Keratinocyte (primary cell): ENCODE measurements at regions not wholly inside any gene's neighbourhood (a gene's known extent, or its start where the extent isn't known, plus 50 kb on each side); places are given as distances from the start of the nearest gene placed in this dataset.
A peak's percentile ranks its signal among the peaks of the same experiment; 100 is the strongest.
"Not testable (repeated sequence)": the region's sequence is repeated elsewhere in the genome, so short reads cannot be mapped to it uniquely, and the experiment has no call there.

Experiments used
- DNase-seq: peaks from one replicate; pipeline ENCODE4 v3.0.0-alpha.2; 2011; ENCODE audit warnings: low read depth, missing footprints, low spot score
- FAIRE-seq: peaks from 2 replicates; lab custom pipeline; 2011; peaks lifted over from hg19 to GRCh38; lab: Jason Lieb, UNC
- H2AFZ ChIP-seq: 2 replicates; pipeline ENCODE4 v1.6.0; 2012; ENCODE audit warnings: low read length, control low read depth, inconsistent platforms; ENCODE audit not compliant: control insufficient read depth
- H3K27ac ChIP-seq: 2 replicates; pipeline ENCODE4 v1.5.1; 2011; ENCODE audit warnings: low read length; ENCODE audit not compliant: control insufficient read depth, insufficient read depth
- H3K27me3 ChIP-seq: 3 replicates; pipeline ENCODE4 v1.6.0; 2011; ENCODE audit warnings: low read length; ENCODE audit not compliant: control insufficient read depth, insufficient read depth; ENCODE audit errors: extremely low read depth
- H3K36me3 ChIP-seq, 2 experiments: 2 replicates in 1 of 2; 3 replicates in 1 of 2; pipeline ENCODE4 v1.5.1; 2011; ENCODE audit warnings: low read length in 2 of 2, mild to moderate bottlenecking in 1 of 2; ENCODE audit not compliant: control insufficient read depth in 2 of 2, insufficient read depth in 2 of 2; ENCODE audit errors: extremely low read depth in 1 of 2
- H3K4me1 ChIP-seq: 3 replicates; pipeline ENCODE4 v1.5.1; 2011; ENCODE audit warnings: low read length; ENCODE audit not compliant: control insufficient read depth, insufficient read depth; ENCODE audit errors: extremely low read depth
- H3K4me2 ChIP-seq: 3 replicates; pipeline ENCODE4 v1.6.0; 2011; ENCODE audit warnings: low read depth, low read length; ENCODE audit not compliant: control insufficient read depth, insufficient read depth; ENCODE audit errors: extremely low read depth
- H3K4me3 ChIP-seq, 3 experiments: fragments of 200-600 bp in 1 of 3; sonication (generic) in 1 of 3; 2 replicates in 2 of 3; 3 replicates in 1 of 3; pipeline ENCODE4 v1.5.1; 2011 to 2016; ENCODE audit warnings: low read length in 3 of 3, mild to moderate bottlenecking in 3 of 3, control low read depth in 2 of 3, inconsistent platforms in 1 of 3, low read depth in 1 of 3, mixed read lengths in 1 of 3, mixed run types in 1 of 3, moderate library complexity in 1 of 3; ENCODE audit not compliant: control insufficient read depth in 2 of 3, insufficient read depth in 2 of 3; ENCODE audit errors: extremely low read depth in 1 of 3
- H3K79me2 ChIP-seq: 2 replicates; pipeline ENCODE4 v1.6.0; 2012; ENCODE audit warnings: low read length; ENCODE audit not compliant: control insufficient read depth, insufficient read depth
- H3K9ac ChIP-seq: 3 replicates; pipeline ENCODE4 v1.6.0; 2011; ENCODE audit warnings: low read length; ENCODE audit not compliant: control insufficient read depth, insufficient read depth; ENCODE audit errors: extremely low read depth
- H3K9me1 ChIP-seq: 3 replicates; pipeline ENCODE4 v1.6.0; 2011; ENCODE audit warnings: low read length; ENCODE audit not compliant: control insufficient read depth, insufficient read depth; ENCODE audit errors: extremely low read depth
- H3K9me3 ChIP-seq: 2 replicates; pipeline ENCODE4 v1.5.1; 2012; ENCODE audit warnings: low read depth, low read length; ENCODE audit not compliant: control insufficient read depth
- H4K20me1 ChIP-seq: 3 replicates; pipeline ENCODE4 v1.6.0; 2011; ENCODE audit warnings: low read length; ENCODE audit not compliant: control insufficient read depth, insufficient read depth; ENCODE audit errors: extremely low read depth
- CTCF ChIP-seq, 3 experiments: IDR thresholded peaks in 1 of 3; conservative IDR thresholded peaks in 1 of 3; optimal IDR thresholded peaks in 1 of 3; 2 replicates in 2 of 3; 3 replicates in 1 of 3; pipeline versions ENCODE3 to v1.5.1; 2011; ENCODE audit warnings: low read length in 3 of 3, mild to moderate bottlenecking in 3 of 3, moderate library complexity in 2 of 3, control low read depth in 1 of 3, inconsistent platforms in 1 of 3; ENCODE audit not compliant: insufficient read depth in 2 of 3; ENCODE audit errors: extremely low read depth in 1 of 3
- EZH2 ChIP-seq: IDR thresholded peaks from one replicate; pipeline ENCODE4 v1.6.1; 2012; ENCODE audit warnings: inconsistent platforms, mild to moderate bottlenecking, low read length, moderate library complexity
- dilution Hi-C: fragments of 300-500 bp; cut with MboI; formaldehyde crosslinking; loops from one replicate; pipeline ENCODE4 v1.7.0; 2020; ENCODE audit warnings: low sequenced_read_pairs; ENCODE audit not compliant: extremely low pct_ligation_motif_present

GRCh38 chr18:27301615-27302378, 116.7 kb upstream of the CHST9 start:
- no peaks in the 10 kb centered on the region for H4K20me1 ChIP-seq
- DNase-seq (no peak), FAIRE-seq (no peak)
- H3K27ac ChIP-seq, result no peak overlapping the region
- no peaks in the 10 kb centered on the region for H3K4me1 ChIP-seq
- H3K9me3 ChIP-seq, result no peaks in the 10 kb centered on the region
- H3K4me3 ChIP-seq, result no peak overlapping the region
- no peak overlapping the region for H3K9ac ChIP-seq
- TF ChIP-seq EZH2, result no peak
- TF ChIP-seq CTCF (optimal IDR thresholded peaks at IDR 0.05 in 1 of 3, IDR thresholded peaks at IDR 0.05 in 1 of 3, conservative IDR thresholded peaks at IDR 0.05 in 1 of 3; ENCODE audit: extremely low read depth in 1 of 3, insufficient read depth in 2 of 3, low read length in 3 of 3), result no peak
- H3K27me3 ChIP-seq, result no peaks in the 10 kb centered on the region
- no peaks in the 10 kb centered on the region for H3K36me3 ChIP-seq
- no peak overlapping the region for H3K4me2 ChIP-seq
- dilution Hi-C loops, result no loop called here
- H3K79me2 ChIP-seq, result no peaks in the 10 kb centered on the region
- H2AFZ ChIP-seq, result no peak overlapping the region
- H3K9me1 ChIP-seq, result no peaks in the 10 kb centered on the region

GRCh38 chr18:27298214-27298804, 113.2 kb upstream of the CHST9 start:
- no peaks in the 10 kb centered on the region for H3K9me1 ChIP-seq
- no peak overlapping the region for H2AFZ ChIP-seq
- TF ChIP-seq EZH2 (no peak), CTCF (optimal IDR thresholded peaks at IDR 0.05 in 1 of 3, IDR thresholded peaks at IDR 0.05 in 1 of 3, conservative IDR thresholded peaks at IDR 0.05 in 1 of 3; ENCODE audit: extremely low read depth in 1 of 3, insufficient read depth in 2 of 3, low read length in 3 of 3) (peak in 2 of 3 experiments; percentile 22 to 56)
- no peaks in the 10 kb centered on the region for H3K4me1 ChIP-seq
- H3K4me3 ChIP-seq, result no peak overlapping the region
- DNase-seq, result no peak
- dilution Hi-C loops, result no loop called here
- no peaks in the 10 kb centered on the region for H4K20me1 ChIP-seq
- H3K27me3 ChIP-seq, result no peaks in the 10 kb centered on the region
- H3K36me3 ChIP-seq, result no peaks in the 10 kb centered on the region
- no peak overlapping the region for H3K9ac ChIP-seq
- H3K9me3 ChIP-seq, result no peaks in the 10 kb centered on the region
- H3K4me2 ChIP-seq, result no peak overlapping the region
- no peak overlapping the region for H3K27ac ChIP-seq
- no peak for FAIRE-seq
- H3K79me2 ChIP-seq, result no peaks in the 10 kb centered on the region

- FAIRE-seq, result not testable (repeated sequence)
These were observed 101.0 kb upstream of the CHST9 start for GRCh38 chr18:27285973-27286562.

More at GRCh38 chr18:27285973-27286562, 101.0 kb upstream of the CHST9 start:
- H3K36me3 ChIP-seq, H4K20me1 ChIP-seq, H2AFZ ChIP-seq, DNase-seq, H3K9me3 ChIP-seq, H3K79me2 ChIP-seq, H3K4me1 ChIP-seq, H3K9ac ChIP-seq, H3K9me1 ChIP-seq, dilution Hi-C loops, H3K4me3 ChIP-seq, H3K4me2 ChIP-seq, H3K27me3 ChIP-seq, H3K27ac ChIP-seq: not testable (repeated sequence)
